ENCODE measurements at regions not wholly inside any gene's neighbourhood (a gene's known extent, or its start where the extent isn't known, plus 50 kb on each side); places are given as distances from the start of the nearest gene placed in this dataset.
"Not testable (repeated sequence)": the region's sequence is repeated elsewhere in the genome, so short reads cannot be mapped to it uniquely, and the experiment has no call there.

GRCh38 chr15:81781395-81781794 is 264.4 kb downstream of the MEX3B start:
- intact Hi-C loops (cut with micrococcal nuclease), result no loop called here
- no peak for TF ChIP-seq CTCF (IDR thresholded peaks at IDR 0.05; ENCODE audit: borderline replicate concordance)
- no peak overlapping the region for H3K4me3 ChIP-seq

GRCh38 chr15:81780966-81781365 is 264.9 kb downstream of the MEX3B start:
- no peak for DNase-seq
- no peaks in the 10 kb centered on the region for H3K9me3 ChIP-seq (replicated peaks)
- peaks cover 18% of the 10 kb centered on the region for H3K27me3 ChIP-seq (ENCODE audit: low read depth)
- no peak overlapping the region for H3K4me3 ChIP-seq
- no peaks in the 10 kb centered on the region for H3K4me1 ChIP-seq
- TF ChIP-seq CTCF (IDR thresholded peaks at IDR 0.05; ENCODE audit: borderline replicate concordance), result no peak
- no peak overlapping the region for H3K27ac ChIP-seq (replicated peaks)
- intact Hi-C loops (cut with micrococcal nuclease), result no loop called here
- H3K36me3 ChIP-seq, result no peaks in the 10 kb centered on the region

More at GRCh38 chr15:81781395-81781794, 264.4 kb downstream of the MEX3B start:
- Histone ChIP-seq H3K36me3 (no peaks in the 10 kb centered on the region), H3K27ac (replicated peaks) (no peak overlapping the region), H3K9me3 (replicated peaks) (no peaks in the 10 kb centered on the region), H3K4me1 (no peaks in the 10 kb centered on the region), H3K27me3 (ENCODE audit: low read depth) (peaks cover 22% of the 10 kb centered on the region)
- no peak for DNase-seq

DNA sequence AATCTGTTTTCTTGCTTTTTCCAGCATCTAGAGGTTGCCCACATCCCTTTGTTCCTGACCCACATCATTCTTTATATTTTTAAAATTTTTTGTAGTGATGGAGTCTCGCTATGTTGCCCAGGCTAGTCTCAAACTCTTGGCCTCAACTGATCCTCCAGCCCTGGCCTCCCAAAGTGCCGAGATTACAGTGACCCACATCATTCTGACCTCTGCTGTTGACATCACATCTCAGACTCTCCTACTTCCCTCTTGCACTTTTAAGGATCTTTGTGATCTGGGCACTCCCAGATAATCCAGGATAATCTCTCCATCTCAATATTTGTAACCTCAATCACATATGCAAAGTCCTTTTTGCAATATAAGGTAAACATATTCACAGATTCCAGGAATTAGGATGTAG is 266.6 kb downstream of the MEX3B start:
- no peak overlapping the region for H3K27ac ChIP-seq (replicated peaks)
- DNase-seq, result no peak
- intact Hi-C loops (cut with micrococcal nuclease), result no loop called here
- H3K4me1 ChIP-seq, result no peaks in the 10 kb centered on the region
- no peaks in the 10 kb centered on the region for H3K36me3 ChIP-seq
- no peak for TF ChIP-seq CTCF (IDR thresholded peaks at IDR 0.05; ENCODE audit: borderline replicate concordance)
- no peaks in the 10 kb centered on the region for H3K9me3 ChIP-seq (replicated peaks)
- peaks cover 14% of the 10 kb centered on the region for H3K27me3 ChIP-seq (ENCODE audit: low read depth)
- no peak overlapping the region for H3K4me3 ChIP-seq

DNA sequence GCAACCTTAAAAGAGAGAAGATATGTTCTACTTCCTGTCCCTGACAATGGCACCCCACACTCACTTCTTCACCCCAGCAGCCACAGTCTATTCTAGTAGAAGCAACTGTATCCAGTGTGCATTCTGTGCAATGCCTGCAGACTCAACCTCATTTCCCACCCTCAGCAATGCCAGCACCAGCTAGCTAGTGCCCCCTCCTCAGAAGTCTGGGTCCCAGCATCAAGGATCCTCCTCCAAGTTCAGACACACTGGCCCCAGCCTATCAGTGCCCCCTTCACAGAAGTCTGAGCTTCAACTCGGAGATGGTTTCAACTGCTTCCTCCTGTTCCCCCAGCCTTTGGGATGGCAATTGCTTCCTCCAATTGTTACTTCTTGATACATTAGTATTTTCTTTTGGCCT is 268.3 kb downstream of the MEX3B start:
- Histone ChIP-seq H3K9me3 (replicated peaks) (no peaks in the 10 kb centered on the region), H3K27ac (replicated peaks) (no peak overlapping the region), H3K27me3 (ENCODE audit: low read depth) (peaks cover 14% of the 10 kb centered on the region), H3K36me3 (no peaks in the 10 kb centered on the region), H3K4me3 (no peak overlapping the region), H3K4me1 (no peaks in the 10 kb centered on the region)
- no peak for TF ChIP-seq CTCF (IDR thresholded peaks at IDR 0.05; ENCODE audit: borderline replicate concordance)
- intact Hi-C loops (cut with micrococcal nuclease), result no loop called here
- no peak for DNase-seq

DNA sequence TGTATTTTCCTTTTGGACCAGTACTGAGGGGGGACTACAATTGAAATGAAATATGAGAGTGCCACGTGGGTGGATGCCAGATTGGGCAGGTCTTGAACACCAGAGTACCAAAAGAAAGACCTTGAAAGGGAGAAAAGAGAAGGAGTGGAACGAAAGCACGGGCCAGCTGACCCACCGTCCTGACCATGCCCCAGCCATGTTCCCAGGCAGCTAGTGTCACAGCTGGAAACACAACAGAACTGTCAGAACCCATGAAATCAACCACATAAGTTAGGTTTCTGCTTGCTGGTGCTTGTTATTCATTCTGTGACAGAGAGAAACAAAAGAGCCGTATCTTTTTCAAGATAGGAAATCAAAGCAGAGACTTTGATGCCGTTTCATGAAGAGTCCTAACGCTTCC is 268.8 kb downstream of the MEX3B start:
- Histone ChIP-seq H3K27ac (replicated peaks) (no peak overlapping the region), H3K27me3 (ENCODE audit: low read depth) (peaks cover 14% of the 10 kb centered on the region), H3K4me3 (no peak overlapping the region), H3K9me3 (replicated peaks) (no peaks in the 10 kb centered on the region), H3K36me3 (no peaks in the 10 kb centered on the region), H3K4me1 (no peaks in the 10 kb centered on the region)
- intact Hi-C loops (cut with micrococcal nuclease), result no loop called here
- no peak for TF ChIP-seq CTCF (IDR thresholded peaks at IDR 0.05; ENCODE audit: borderline replicate concordance)
- DNase-seq, result no peak

DNA sequence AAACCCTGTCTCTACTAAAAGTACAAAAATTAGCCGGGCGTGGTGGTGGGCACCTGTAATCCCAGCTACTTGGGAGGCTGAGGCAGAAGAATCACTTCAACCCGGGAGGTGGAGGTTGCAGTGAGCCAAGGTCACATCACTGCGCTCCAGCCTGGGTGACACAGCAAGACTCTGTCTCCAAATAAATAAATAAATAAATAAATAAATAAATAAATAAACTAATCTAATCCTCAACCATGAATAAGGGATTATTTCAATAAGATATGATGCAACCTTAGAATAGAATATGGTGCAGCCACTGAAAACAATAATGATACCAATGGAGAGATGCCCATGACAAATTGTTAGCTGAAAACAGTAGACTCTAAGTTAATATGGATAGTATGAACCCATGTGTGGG is 270.0 kb downstream of the MEX3B start:
- H3K4me3 ChIP-seq; H3K27ac ChIP-seq (replicated peaks); H3K9me3 ChIP-seq (replicated peaks); H3K36me3 ChIP-seq; intact Hi-C loops (cut with micrococcal nuclease); H3K4me1 ChIP-seq; DNase-seq: not testable (repeated sequence)
- peaks cover 18% of the 10 kb centered on the region for H3K27me3 ChIP-seq (ENCODE audit: low read depth)
